Neural crest cell (in vitro differentiated cells): ENCODE measurements at regions not wholly inside any gene's neighbourhood (a gene's known extent, or its start where the extent isn't known, plus 50 kb on each side); places are given as distances from the start of the nearest gene placed in this dataset.

Source experiments
- DNase-seq: peaks from one replicate; pipeline ENCODE4 v3.0.0; 2021; ENCODE audit warnings: low read depth, mixed read lengths, low spot score
- H3K27ac Mint-ChIP-seq: one replicate; pipeline ENCODE4 v1.8.0; 2021; ENCODE audit warnings: mild to moderate bottlenecking, mixed read lengths; ENCODE audit not compliant: unreplicated experiment
- H3K27me3 Mint-ChIP-seq: 2 replicates; pipeline ENCODE4 v1.8.0; 2021; ENCODE audit warnings: low read depth, mild to moderate bottlenecking, mixed read lengths
- H3K36me3 Mint-ChIP-seq: 2 replicates; pipeline ENCODE4 v1.8.0; 2021; ENCODE audit warnings: low read depth, mild to moderate bottlenecking, mixed read lengths
- H3K4me1 Mint-ChIP-seq: 2 replicates; pipeline ENCODE4 v1.8.0; 2021; ENCODE audit warnings: mixed read lengths
- H3K4me3 Mint-ChIP-seq: one replicate; pipeline ENCODE4 v1.8.0; 2021; ENCODE audit warnings: mild to moderate bottlenecking, mixed read lengths
- H3K9me3 Mint-ChIP-seq: 2 replicates; pipeline ENCODE4 v1.8.0; 2021; ENCODE audit warnings: mixed read lengths
- TF ChIP-seq, protein P1 (sequence below): fragments of 200-600 bp; sonication (generic); conservative IDR thresholded peaks from 2 replicates; pipeline ENCODE4 v1.5.0; 2021; ENCODE audit warnings: antibody characterized with exemption, mild to moderate bottlenecking

DNA sequence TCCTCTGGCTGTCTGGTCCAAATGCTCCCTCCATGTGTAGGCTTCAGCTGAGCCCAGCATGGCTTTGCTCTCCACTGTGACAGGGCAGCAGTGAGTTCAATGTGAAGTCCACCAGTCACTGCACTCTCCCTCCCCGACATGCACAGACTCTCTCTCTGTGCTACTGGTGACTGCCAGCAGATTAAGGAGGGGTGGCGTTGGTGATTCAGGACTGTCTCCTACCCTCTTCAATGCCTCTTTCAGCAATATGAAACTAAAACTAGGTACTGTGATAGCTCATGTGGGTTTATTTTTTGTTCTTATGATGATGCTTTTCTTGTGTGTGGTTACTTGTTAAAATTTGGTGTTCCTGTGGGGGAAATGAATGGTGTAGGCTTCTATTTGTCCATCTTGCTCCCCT lies 201.0 kb upstream of the RBMS1 start:
- H3K4me3 Mint-ChIP-seq: no peak overlapping the region
- no peaks in the 10 kb centered on the region for H3K36me3 Mint-ChIP-seq
- peaks cover 4% of the 10 kb centered on the region for H3K4me1 Mint-ChIP-seq
- H3K27me3 Mint-ChIP-seq: no peaks in the 10 kb centered on the region
- peaks cover 12% of the 10 kb centered on the region for H3K9me3 Mint-ChIP-seq
- H3K27ac Mint-ChIP-seq: no peak overlapping the region
- DNase-seq: no peak
- TF ChIP-seq, protein P1, sequence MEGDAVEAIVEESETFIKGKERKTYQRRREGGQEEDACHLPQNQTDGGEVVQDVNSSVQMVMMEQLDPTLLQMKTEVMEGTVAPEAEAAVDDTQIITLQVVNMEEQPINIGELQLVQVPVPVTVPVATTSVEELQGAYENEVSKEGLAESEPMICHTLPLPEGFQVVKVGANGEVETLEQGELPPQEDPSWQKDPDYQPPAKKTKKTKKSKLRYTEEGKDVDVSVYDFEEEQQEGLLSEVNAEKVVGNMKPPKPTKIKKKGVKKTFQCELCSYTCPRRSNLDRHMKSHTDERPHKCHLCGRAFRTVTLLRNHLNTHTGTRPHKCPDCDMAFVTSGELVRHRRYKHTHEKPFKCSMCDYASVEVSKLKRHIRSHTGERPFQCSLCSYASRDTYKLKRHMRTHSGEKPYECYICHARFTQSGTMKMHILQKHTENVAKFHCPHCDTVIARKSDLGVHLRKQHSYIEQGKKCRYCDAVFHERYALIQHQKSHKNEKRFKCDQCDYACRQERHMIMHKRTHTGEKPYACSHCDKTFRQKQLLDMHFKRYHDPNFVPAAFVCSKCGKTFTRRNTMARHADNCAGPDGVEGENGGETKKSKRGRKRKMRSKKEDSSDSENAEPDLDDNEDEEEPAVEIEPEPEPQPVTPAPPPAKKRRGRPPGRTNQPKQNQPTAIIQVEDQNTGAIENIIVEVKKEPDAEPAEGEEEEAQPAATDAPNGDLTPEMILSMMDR: no peak

GRCh38 chr2:160695402-160696086 lies 201.9 kb upstream of the RBMS1 start:
- H3K36me3 Mint-ChIP-seq: no peaks in the 10 kb centered on the region
- H3K27me3 Mint-ChIP-seq: no peaks in the 10 kb centered on the region
- H3K4me1 Mint-ChIP-seq: peaks cover 4% of the 10 kb centered on the region
- TF ChIP-seq, protein P1: no peak
- no peak overlapping the region for H3K27ac Mint-ChIP-seq
- no peak overlapping the region for H3K4me3 Mint-ChIP-seq
- peaks cover 6% of the 10 kb centered on the region for H3K9me3 Mint-ChIP-seq
- no peak for DNase-seq

DNA sequence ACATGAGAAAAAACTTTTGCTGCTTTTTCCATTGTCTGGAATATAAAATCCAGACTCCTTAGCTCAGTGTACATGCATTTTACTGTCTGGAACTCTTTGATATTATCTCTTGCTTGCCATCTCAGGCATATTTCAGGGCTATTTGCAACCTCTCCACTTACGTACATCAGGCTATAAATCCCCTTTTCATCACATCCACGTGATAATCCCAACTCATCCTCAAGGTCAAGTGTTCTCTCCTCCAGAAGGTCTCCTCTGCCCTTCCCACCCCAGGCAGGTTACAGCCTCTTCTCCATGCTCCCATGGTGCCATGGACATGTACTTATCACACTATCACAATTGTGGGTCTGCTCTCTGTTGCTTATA lies 202.5 kb upstream of the RBMS1 start:
- DNase-seq: no peak
- Mint-ChIP-seq H3K4me3 (no peak overlapping the region), H3K27me3 (no peaks in the 10 kb centered on the region), H3K4me1 (peaks cover 4% of the 10 kb centered on the region), H3K9me3 (peaks cover 3% of the 10 kb centered on the region), H3K36me3 (no peaks in the 10 kb centered on the region), H3K27ac (no peak overlapping the region)
- TF ChIP-seq, protein P1: no peak

GRCh38 chr2:160697817-160698216 lies 204.2 kb upstream of the RBMS1 start:
- H3K4me1 Mint-ChIP-seq: peaks cover 20% of the 10 kb centered on the region
- peaks cover 3% of the 10 kb centered on the region for H3K9me3 Mint-ChIP-seq
- TF ChIP-seq, protein P1: no peak
- DNase-seq: no peak
- no peak overlapping the region for H3K4me3 Mint-ChIP-seq
- no peak overlapping the region for H3K27ac Mint-ChIP-seq
- H3K27me3 Mint-ChIP-seq: no peaks in the 10 kb centered on the region
- H3K36me3 Mint-ChIP-seq: no peaks in the 10 kb centered on the region

DNA sequence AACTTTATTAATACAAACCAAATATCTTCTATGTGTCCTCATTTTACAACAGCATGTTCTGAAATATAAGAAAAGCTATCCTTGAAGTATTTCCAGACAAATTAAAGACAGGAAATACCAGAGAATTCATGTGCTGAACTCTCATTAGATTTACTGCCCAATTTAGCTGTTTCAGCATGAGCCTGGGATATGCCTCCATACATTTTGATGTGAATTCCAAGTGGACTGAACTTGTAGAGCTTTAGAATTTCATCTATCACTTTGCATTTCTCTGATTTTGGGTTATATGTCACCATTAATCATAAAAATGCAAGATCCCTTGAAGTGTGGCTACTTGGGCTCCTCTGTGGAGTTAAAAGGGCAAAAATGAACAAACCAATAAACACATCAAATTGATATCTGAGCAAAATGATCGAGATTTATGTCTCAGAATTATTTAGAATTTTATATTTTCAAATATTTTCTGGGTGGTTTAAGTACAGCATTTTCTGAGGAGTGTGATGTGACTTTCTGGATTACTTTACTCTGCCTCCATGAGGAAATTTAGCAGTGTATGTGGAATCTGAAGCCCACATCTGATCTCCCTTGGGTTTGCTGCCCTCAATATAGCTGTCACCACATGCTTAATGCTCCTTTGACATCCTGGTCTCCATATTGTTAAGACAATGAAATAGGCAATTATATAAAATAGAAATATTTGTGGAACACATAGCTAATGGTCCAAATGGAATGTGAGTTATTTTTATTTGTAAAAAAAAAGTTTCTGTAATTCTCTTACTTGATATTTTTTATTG lies 206.6 kb upstream of the RBMS1 start:
- H3K36me3 Mint-ChIP-seq: no peaks in the 10 kb centered on the region

More for the DNA sequence above, 206.6 kb upstream of the RBMS1 start:
- Mint-ChIP-seq H3K4me1 (peaks cover 41% of the 10 kb centered on the region), H3K27ac (no peak overlapping the region), H3K4me3 (no peak overlapping the region), H3K9me3 (no peaks in the 10 kb centered on the region), H3K27me3 (no peaks in the 10 kb centered on the region)
- no peak for DNase-seq
- TF ChIP-seq, protein P1: no peak
